Breast epithelium (tissue), 3 donors: ENCODE measurements at regions not wholly inside any gene's neighbourhood (a gene's known extent, or its start where the extent isn't known, plus 50 kb on each side); places are given as distances from the start of the nearest gene placed in this dataset.

Source experiments
- CTCF ChIP-seq, 3 donors: fragments of 450-650 bp; IDR thresholded peaks; one replicate each; pipeline ENCODE4 v1.5.1; 2016 to 2017; ENCODE audit warnings: antibody characterized with exemption in 3 of 3, mild to moderate bottlenecking in 3 of 3, moderate library complexity in 3 of 3
- POLR2A ChIP-seq: fragments of 450-650 bp; IDR thresholded peaks from one replicate; pipeline ENCODE4 v1.6.1; 2016; ENCODE audit warnings: antibody characterized with exemption, mild to moderate bottlenecking, moderate library complexity
- POLR2AphosphoS5 ChIP-seq, 3 donors: sonication (generic); formaldehyde crosslinking; IDR thresholded peaks; one replicate each; pipeline ENCODE4 v1.6.1; 2017; ENCODE audit warnings: antibody characterized with exemption in 3 of 3

- no peak for TF ChIP-seq POLR2A
- no peak for TF ChIP-seq CTCF (IDR thresholded peaks at IDR 0.05)
- TF ChIP-seq POLR2AphosphoS5 (IDR thresholded peaks at IDR 0.05) = no peak
Observed at GRCh38 chr20:52565614-52566013, 374.0 kb upstream of the ZFP64 start.
